Ascending aorta (tissue), 2 donors: ENCODE measurements at regions not wholly inside any gene's neighbourhood (a gene's known extent, or its start where the extent isn't known, plus 50 kb on each side); places are given as distances from the start of the nearest gene placed in this dataset.

Experiments used
- DNase-seq, 2 donors: peaks; one replicate each; pipeline ENCODE4 v3.0.0-alpha.2; 2019; ENCODE audit warnings: low spot score in 2 of 2
- H3K27ac ChIP-seq, 2 donors: fragments of 200-600 bp; sonication (generic); one replicate each; pipeline ENCODE4 v1.5.1; 2016 to 2017; ENCODE audit warnings: mild to moderate bottlenecking in 1 of 2
- H3K27me3 ChIP-seq: fragments of 200-600 bp; sonication (generic); one replicate; pipeline ENCODE4 v1.5.1; 2017
- H3K36me3 ChIP-seq, 2 donors: fragments of 200-600 bp; sonication (generic); one replicate each; pipeline ENCODE4 v1.5.1; 2016
- H3K4me1 ChIP-seq, 2 donors: fragments of 200-600 bp; sonication (generic); one replicate each; pipeline ENCODE4 v1.5.1; 2016 to 2017; ENCODE audit warnings: mild to moderate bottlenecking in 1 of 2
- H3K4me3 ChIP-seq, 2 donors: fragments of 200-600 bp; sonication (generic); one replicate each; pipeline ENCODE4 v1.5.1; 2016 to 2017; ENCODE audit warnings: mild to moderate bottlenecking in 1 of 2
- H3K9me3 ChIP-seq, 2 donors: fragments of 200-600 bp; sonication (generic); one replicate each; pipeline ENCODE4 v1.5.1; 2016
- intact Hi-C: fragments of 100-400 bp; cut with DNase I; formaldehyde crosslinking; loops from one replicate; pipeline ENCODE4 v1.15.1; 2023
- TF ChIP-seq, protein P1 (sequence below), 3 experiments: fragments of 200-600 bp in 2 of 3; fragments of 450-650 bp in 1 of 3; sonication (generic) in 2 of 3; IDR thresholded peaks; one replicate each; pipeline ENCODE4 v1.5.1; 2016 to 2019; ENCODE audit warnings: antibody characterized with exemption in 3 of 3, mild to moderate bottlenecking in 1 of 3, moderate library complexity in 1 of 3

DNA sequence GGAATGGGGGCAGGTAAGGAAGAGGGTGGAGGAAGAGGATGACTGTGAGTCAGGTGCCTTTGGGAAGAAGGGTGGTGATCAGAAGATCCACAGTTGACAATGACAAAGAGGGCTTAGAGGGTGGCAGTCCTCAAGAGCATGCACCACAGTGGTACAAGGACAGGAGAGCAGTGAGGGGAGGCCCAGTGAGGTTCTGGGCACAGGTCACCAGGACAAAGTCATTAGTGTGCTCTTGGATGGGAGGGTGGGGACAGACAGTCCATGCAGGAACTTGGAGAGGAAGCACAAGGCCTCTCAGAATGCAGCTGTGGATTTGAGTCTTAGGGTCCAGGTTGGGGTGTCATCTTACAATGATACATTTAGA lies 75.1 kb downstream of the RHOU start:
- Histone ChIP-seq H3K9me3 (no peaks in the 10 kb centered on the region), H3K27me3 (no peaks in the 10 kb centered on the region), H3K4me1 (peaks cover 0 to 5% of the 10 kb centered on the region in 2 donors), H3K27ac (no peak overlapping the region), H3K36me3 (no peaks in the 10 kb centered on the region), H3K4me3 (no peak overlapping the region)
- DNase-seq, result no peak
- TF ChIP-seq, protein P1, sequence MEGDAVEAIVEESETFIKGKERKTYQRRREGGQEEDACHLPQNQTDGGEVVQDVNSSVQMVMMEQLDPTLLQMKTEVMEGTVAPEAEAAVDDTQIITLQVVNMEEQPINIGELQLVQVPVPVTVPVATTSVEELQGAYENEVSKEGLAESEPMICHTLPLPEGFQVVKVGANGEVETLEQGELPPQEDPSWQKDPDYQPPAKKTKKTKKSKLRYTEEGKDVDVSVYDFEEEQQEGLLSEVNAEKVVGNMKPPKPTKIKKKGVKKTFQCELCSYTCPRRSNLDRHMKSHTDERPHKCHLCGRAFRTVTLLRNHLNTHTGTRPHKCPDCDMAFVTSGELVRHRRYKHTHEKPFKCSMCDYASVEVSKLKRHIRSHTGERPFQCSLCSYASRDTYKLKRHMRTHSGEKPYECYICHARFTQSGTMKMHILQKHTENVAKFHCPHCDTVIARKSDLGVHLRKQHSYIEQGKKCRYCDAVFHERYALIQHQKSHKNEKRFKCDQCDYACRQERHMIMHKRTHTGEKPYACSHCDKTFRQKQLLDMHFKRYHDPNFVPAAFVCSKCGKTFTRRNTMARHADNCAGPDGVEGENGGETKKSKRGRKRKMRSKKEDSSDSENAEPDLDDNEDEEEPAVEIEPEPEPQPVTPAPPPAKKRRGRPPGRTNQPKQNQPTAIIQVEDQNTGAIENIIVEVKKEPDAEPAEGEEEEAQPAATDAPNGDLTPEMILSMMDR (IDR thresholded peaks at IDR 0.05), result no peak
- intact Hi-C loops, result no loop called here

DNA sequence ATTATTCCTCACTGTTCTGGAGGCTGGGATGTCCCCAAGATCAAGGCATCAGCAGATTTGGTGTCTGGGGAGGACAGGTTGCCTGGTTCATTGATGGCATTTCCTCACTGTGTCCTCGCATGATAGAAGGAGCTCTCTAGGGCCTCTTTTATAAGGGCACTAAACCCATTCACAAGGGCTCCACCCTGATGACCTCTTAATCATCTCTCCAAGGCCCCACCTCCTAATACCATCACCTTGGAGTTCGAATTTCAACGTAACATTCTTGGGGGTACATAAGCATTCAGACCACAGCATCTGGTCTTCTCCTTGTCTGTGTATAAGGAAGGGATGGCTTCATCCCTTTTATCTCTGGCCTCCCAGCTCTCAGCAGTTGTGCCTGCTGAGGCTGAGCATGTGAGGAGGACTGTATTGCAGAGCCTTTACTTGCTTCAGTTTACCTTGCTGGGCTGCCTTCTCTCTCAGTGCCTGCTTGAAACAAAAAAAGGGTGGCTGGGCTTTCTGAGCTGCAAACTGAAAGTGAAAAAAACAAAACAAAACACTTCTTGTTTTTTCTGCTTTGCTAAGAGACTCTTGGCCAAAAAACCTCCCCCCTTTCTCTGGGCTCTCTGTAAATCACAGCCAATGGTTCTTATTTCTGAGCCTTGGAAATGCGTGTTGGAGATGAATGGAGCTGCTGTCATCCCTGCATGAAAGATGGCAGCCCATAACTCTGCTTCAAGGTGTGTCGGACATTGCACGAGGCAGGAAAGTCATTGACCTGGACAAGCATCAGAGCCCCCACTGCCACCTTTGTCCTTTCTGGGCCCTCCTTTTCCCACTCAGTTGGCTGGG lies 75.8 kb downstream of the RHOU start:
- Histone ChIP-seq H3K9me3 (no peaks in the 10 kb centered on the region), H3K36me3 (no peaks in the 10 kb centered on the region), H3K27ac (no peak overlapping the region), H3K4me3 (no peak overlapping the region), H3K4me1 (peaks cover 0 to 5% of the 10 kb centered on the region in 2 donors), H3K27me3 (no peaks in the 10 kb centered on the region)
- TF ChIP-seq, protein P1 (IDR thresholded peaks at IDR 0.05), result no peak
- intact Hi-C loops, result no loop called here
- no peak for DNase-seq

DNA sequence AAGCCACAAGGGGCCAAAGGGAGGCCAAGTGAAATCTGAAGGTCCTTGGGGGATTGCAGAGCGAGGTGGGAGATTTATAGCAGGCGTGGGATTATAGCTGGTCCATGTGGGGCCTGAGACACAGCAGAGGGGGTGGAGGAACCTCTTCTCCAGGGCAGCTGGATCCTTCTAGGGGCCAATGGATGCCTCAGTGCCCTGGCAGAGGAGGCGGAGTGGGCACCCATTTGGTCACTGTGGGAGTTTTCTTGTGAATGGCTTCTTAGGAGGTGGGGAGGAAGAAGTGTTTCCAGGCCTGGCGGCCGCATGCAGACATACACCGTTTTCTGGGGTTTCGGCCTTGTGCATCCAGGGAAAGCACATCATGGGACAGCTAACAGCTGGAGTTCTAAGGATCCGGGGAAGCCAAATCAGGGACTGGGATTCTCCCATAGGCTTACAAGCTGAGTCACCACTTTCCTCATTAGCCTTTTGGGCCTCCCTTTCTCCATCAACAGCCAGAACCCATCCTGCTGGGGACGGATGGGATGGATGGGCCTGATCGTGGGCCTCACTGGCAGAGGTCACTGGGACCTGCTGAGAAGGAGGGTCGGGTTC lies 76.5 kb downstream of the RHOU start:
- H3K9me3 ChIP-seq, result no peaks in the 10 kb centered on the region
- H3K4me1 ChIP-seq, result peaks cover 0 to 5% of the 10 kb centered on the region in 2 donors
- no peak for DNase-seq
- no peaks in the 10 kb centered on the region for H3K36me3 ChIP-seq
- no peaks in the 10 kb centered on the region for H3K27me3 ChIP-seq
- H3K4me3 ChIP-seq, result no peak overlapping the region
- intact Hi-C loops, result no loop called here
- no peak overlapping the region for H3K27ac ChIP-seq
- TF ChIP-seq, protein P1 (IDR thresholded peaks at IDR 0.05), result no peak

DNA sequence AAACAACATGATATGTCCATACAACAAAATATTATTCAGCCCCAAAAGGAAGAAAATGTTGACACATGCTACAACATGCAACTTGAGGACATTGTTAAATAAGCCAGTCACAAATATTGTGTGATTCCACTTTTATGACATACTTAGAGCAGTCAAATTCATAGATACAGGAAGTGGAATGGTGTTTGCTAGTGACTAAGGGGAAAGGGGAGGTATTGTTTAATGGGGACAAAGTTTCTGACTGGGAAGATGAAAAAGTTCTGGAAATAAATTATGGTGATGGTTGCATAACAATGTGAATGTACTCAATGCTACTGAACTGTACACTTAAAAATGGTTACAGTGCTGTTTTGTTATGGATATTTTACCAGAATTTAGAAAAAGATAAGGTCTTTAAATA lies 77.7 kb downstream of the RHOU start:
- H3K27ac ChIP-seq, result no peak overlapping the region
- DNase-seq, result no peak
- intact Hi-C loops, result no loop called here
- TF ChIP-seq, protein P1 (IDR thresholded peaks at IDR 0.05), result no peak
- peaks cover 0 to 5% of the 10 kb centered on the region in 2 donors for H3K4me1 ChIP-seq
- H3K9me3 ChIP-seq, result no peaks in the 10 kb centered on the region
- H3K27me3 ChIP-seq, result no peaks in the 10 kb centered on the region
- H3K4me3 ChIP-seq, result no peak overlapping the region
- no peaks in the 10 kb centered on the region for H3K36me3 ChIP-seq

DNA sequence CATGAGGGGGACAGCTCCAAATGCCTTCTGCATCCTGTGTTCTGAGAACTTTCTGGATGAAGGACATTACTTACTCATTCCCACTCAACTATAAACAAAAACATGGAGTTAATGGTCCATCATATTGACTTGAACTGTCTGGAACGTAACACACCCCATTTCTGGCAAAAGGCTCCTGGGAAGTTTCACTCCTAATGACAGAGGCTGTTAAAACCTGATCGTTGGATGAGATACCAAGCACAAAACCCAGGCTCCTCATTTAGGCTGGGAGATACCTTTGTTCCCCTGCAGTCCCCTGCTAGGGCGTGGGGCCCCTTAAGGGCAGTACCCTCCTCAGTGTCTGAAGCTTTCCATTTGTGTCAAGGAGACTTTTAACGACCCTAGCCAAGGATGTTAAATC lies 78.9 kb downstream of the RHOU start:
- Histone ChIP-seq H3K4me3 (no peak overlapping the region), H3K27me3 (no peaks in the 10 kb centered on the region), H3K27ac (no peak overlapping the region), H3K4me1 (peaks cover 0 to 5% of the 10 kb centered on the region in 2 donors), H3K36me3 (no peaks in the 10 kb centered on the region), H3K9me3 (no peaks in the 10 kb centered on the region)
- TF ChIP-seq, protein P1 (IDR thresholded peaks at IDR 0.05), result no peak
- intact Hi-C loops, result no loop called here
- no peak for DNase-seq
